Effector memory CD8-positive, alpha-beta T cell (primary cell): ENCODE measurements at regions not wholly inside any gene's neighbourhood (a gene's known extent, or its start where the extent isn't known, plus 50 kb on each side); places are given as distances from the start of the nearest gene placed in this dataset.

Source experiments
- ATAC-seq: fragments of 150-1000 bp; cut with Tn5 transposase; replicated peaks from 2 replicates; pipeline ENCODE4 v1.10.0; 2021; ENCODE audit warnings: mild to moderate bottlenecking, moderate library complexity
- DNase-seq, 3 experiments: peaks; one replicate each; pipeline ENCODE4 v3.0.0; 2021
- H3K27ac Mint-ChIP-seq, 2 donors: one replicate each; pipeline ENCODE4 v1.8.0; 2022; ENCODE audit warnings: mild to moderate bottlenecking in 2 of 2, mixed read lengths in 2 of 2, moderate library complexity in 2 of 2
- H3K27me3 Mint-ChIP-seq, 2 donors: one replicate each; pipeline ENCODE4 v1.8.0; 2022; ENCODE audit warnings: mixed read lengths in 2 of 2
- H3K36me3 Mint-ChIP-seq: one replicate; pipeline ENCODE4 v1.8.0; 2022; ENCODE audit warnings: mild to moderate bottlenecking, moderate library complexity, mixed read lengths; ENCODE audit not compliant: insufficient read depth
- H3K4me1 Mint-ChIP-seq, 2 donors: one replicate each; pipeline ENCODE4 v1.8.0; 2022; ENCODE audit warnings: low read depth in 2 of 2, mixed read lengths in 2 of 2
- H3K4me3 Mint-ChIP-seq, 2 donors: one replicate each; pipeline ENCODE4 v1.8.0; 2022; ENCODE audit warnings: mild to moderate bottlenecking in 2 of 2, mixed read lengths in 2 of 2, moderate library complexity in 2 of 2
- H3K9me3 Mint-ChIP-seq, 2 donors: one replicate each; pipeline ENCODE4 v1.8.0; 2022; ENCODE audit warnings: mixed read lengths in 2 of 2

- ATAC-seq (no peak), DNase-seq (no peak)
- Mint-ChIP-seq H3K27ac (peak overlapping the region; percentile 22 to 83), H3K36me3 (no peaks in the 10 kb centered on the region), H3K9me3 (no peaks in the 10 kb centered on the region), H3K27me3 (peaks cover 12 to 26% of the 10 kb centered on the region in 2 donors), H3K4me3 (peak overlapping the region in 1 of 2 donors; percentile 50), H3K4me1 (peaks cover 11 to 40% of the 10 kb centered on the region in 2 donors)
Observed at GRCh38 chr18:46343456-46343855, 239.3 kb downstream of the HAUS1 start.

GRCh38 chr18:46343931-46344372, 239.8 kb downstream of the HAUS1 start:
- H3K4me1 Mint-ChIP-seq: peaks cover 6 to 36% of the 10 kb centered on the region in 2 donors
- ATAC-seq (peak; percentile 93), DNase-seq (peak in 2 of 3 experiments; percentile 32 to 42)
- no peaks in the 10 kb centered on the region for H3K9me3 Mint-ChIP-seq
- peak overlapping the region; percentile 56 to 83 for H3K27ac Mint-ChIP-seq
- peak overlapping the region in 1 of 2 donors; percentile 50 for H3K4me3 Mint-ChIP-seq
- H3K27me3 Mint-ChIP-seq: peaks cover 7 to 21% of the 10 kb centered on the region in 2 donors
- H3K36me3 Mint-ChIP-seq: no peaks in the 10 kb centered on the region

GRCh38 chr18:46344416-46345180, 240.4 kb downstream of the HAUS1 start:
- ATAC-seq (no peak), DNase-seq (no peak)
- Mint-ChIP-seq H3K36me3 (peaks cover 2% of the 10 kb centered on the region), H3K9me3 (no peaks in the 10 kb centered on the region), H3K27ac (peak overlapping the region; percentile 53 to 56), H3K4me1 (peaks cover 4 to 32% of the 10 kb centered on the region in 2 donors), H3K4me3 (peak overlapping the region in 1 of 2 donors; percentile 50), H3K27me3 (peaks cover 5 to 17% of the 10 kb centered on the region in 2 donors)

GRCh38 chr18:46345181-46345465, 240.9 kb downstream of the HAUS1 start:
- Mint-ChIP-seq H3K9me3 (no peaks in the 10 kb centered on the region), H3K27ac (peak overlapping the region in 1 of 2 donors; percentile 53)

GRCh38 chr18:46346213-46346612, 242.0 kb downstream of the HAUS1 start:
- Mint-ChIP-seq H3K9me3 (no peaks in the 10 kb centered on the region), H3K4me1 (peaks cover 0 to 35% of the 10 kb centered on the region in 2 donors), H3K4me3 (no peak overlapping the region), H3K27ac (peak overlapping the region in 1 of 2 donors; percentile 66), H3K27me3 (peaks cover 0 to 8% of the 10 kb centered on the region in 2 donors), H3K36me3 (peaks cover 2% of the 10 kb centered on the region)
- DNase-seq (no peak), ATAC-seq (no peak)

More at GRCh38 chr18:46345181-46345465, 240.9 kb downstream of the HAUS1 start:
- Mint-ChIP-seq H3K36me3 (peaks cover 2% of the 10 kb centered on the region), H3K4me3 (peak overlapping the region in 1 of 2 donors; percentile 17), H3K27me3 (peaks cover 5 to 17% of the 10 kb centered on the region in 2 donors), H3K4me1 (peaks cover 4 to 35% of the 10 kb centered on the region in 2 donors)
- no peak for ATAC-seq
- no peak for DNase-seq

- DNase-seq (no peak), ATAC-seq (no peak)
- Mint-ChIP-seq H3K27ac (no peak overlapping the region), H3K4me1 (peaks cover 0 to 36% of the 10 kb centered on the region in 2 donors), H3K9me3 (no peaks in the 10 kb centered on the region), H3K27me3 (peaks cover 0 to under 1% of the 10 kb centered on the region in 2 donors), H3K4me3 (no peak overlapping the region), H3K36me3 (peaks cover 2% of the 10 kb centered on the region)
Observed at GRCh38 chr18:46346896-46347630, 242.9 kb downstream of the HAUS1 start.

GRCh38 chr18:46350598-46351159, 246.5 kb downstream of the HAUS1 start:
- H3K36me3 Mint-ChIP-seq: peaks cover 2% of the 10 kb centered on the region
- no peak for DNase-seq
- no peak overlapping the region for H3K27ac Mint-ChIP-seq
- ATAC-seq: no peak
- H3K9me3 Mint-ChIP-seq: no peaks in the 10 kb centered on the region
- peaks cover 0 to 28% of the 10 kb centered on the region in 2 donors for H3K4me1 Mint-ChIP-seq
- no peaks in the 10 kb centered on the region for H3K27me3 Mint-ChIP-seq
- H3K4me3 Mint-ChIP-seq: no peak overlapping the region

- no peak for DNase-seq
- no peaks in the 10 kb centered on the region for H3K9me3 Mint-ChIP-seq
- H3K27ac Mint-ChIP-seq: peak overlapping the region in 1 of 2 donors; percentile 32
- no peaks in the 10 kb centered on the region for H3K27me3 Mint-ChIP-seq
- H3K4me3 Mint-ChIP-seq: no peak overlapping the region
- no peak for ATAC-seq
- H3K4me1 Mint-ChIP-seq: peaks cover 0 to 22% of the 10 kb centered on the region in 2 donors
- peaks cover 2% of the 10 kb centered on the region for H3K36me3 Mint-ChIP-seq
Observed at GRCh38 chr18:46352520-46353250, 248.5 kb downstream of the HAUS1 start.

GRCh38 chr18:46353460-46353859, 249.3 kb downstream of the HAUS1 start:
- no peaks in the 10 kb centered on the region for H3K9me3 Mint-ChIP-seq
- peaks cover 0 to 23% of the 10 kb centered on the region in 2 donors for H3K4me1 Mint-ChIP-seq
- peak overlapping the region in 1 of 2 donors; percentile 32 for H3K27ac Mint-ChIP-seq
- no peak for DNase-seq
- ATAC-seq: no peak
- no peak overlapping the region for H3K4me3 Mint-ChIP-seq
- H3K36me3 Mint-ChIP-seq: peaks cover 5% of the 10 kb centered on the region
- H3K27me3 Mint-ChIP-seq: no peaks in the 10 kb centered on the region

- ATAC-seq (no peak), DNase-seq (no peak)
- H3K36me3 Mint-ChIP-seq: peaks cover 3% of the 10 kb centered on the region
- no peaks in the 10 kb centered on the region for H3K9me3 Mint-ChIP-seq
- peaks cover 0 to 5% of the 10 kb centered on the region in 2 donors for H3K27me3 Mint-ChIP-seq
- H3K4me3 Mint-ChIP-seq: no peak overlapping the region
- H3K4me1 Mint-ChIP-seq: peaks cover 0 to 18% of the 10 kb centered on the region in 2 donors
- H3K27ac Mint-ChIP-seq: no peak overlapping the region
Observed at GRCh38 chr18:46356278-46357033, 252.3 kb downstream of the HAUS1 start.

- Mint-ChIP-seq H3K27me3 (peaks cover 0 to 5% of the 10 kb centered on the region in 2 donors), H3K27ac (no peak overlapping the region), H3K4me1 (peaks cover 0 to 9% of the 10 kb centered on the region in 2 donors), H3K36me3 (peaks cover 3% of the 10 kb centered on the region), H3K4me3 (no peak overlapping the region), H3K9me3 (no peaks in the 10 kb centered on the region)
- DNase-seq (no peak), ATAC-seq (no peak)
Observed at GRCh38 chr18:46360102-46360699, 256.0 kb downstream of the HAUS1 start.

- Mint-ChIP-seq H3K4me3 (no peak overlapping the region), H3K9me3 (no peaks in the 10 kb centered on the region), H3K27ac (no peak overlapping the region), H3K27me3 (peaks cover 0 to 5% of the 10 kb centered on the region in 2 donors), H3K4me1 (peaks cover 0 to 9% of the 10 kb centered on the region in 2 donors), H3K36me3 (peaks cover 3% of the 10 kb centered on the region)
- ATAC-seq: no peak
- DNase-seq: no peak
Observed at GRCh38 chr18:46360866-46361265, 256.7 kb downstream of the HAUS1 start.
